GM23338 (cell line): ENCODE measurements at regions not wholly inside any gene's neighbourhood (a gene's known extent, or its start where the extent isn't known, plus 50 kb on each side); places are given as distances from the start of the nearest gene placed in this dataset.

Source experiments
- ATAC-seq: fragments of 200-7000 bp; cut with Tn5 transposase; 3 replicates; pipeline ENCODE4 v1.9.1; 2020
- DNase-seq: peaks from one replicate; pipeline ENCODE4 v3.0.0-alpha.2; 2015; ENCODE audit warnings: low spot score
- H2AFZ ChIP-seq: fragments of 200-600 bp; sonication (generic); 2 replicates; pipeline ENCODE4 v1.8.0; 2016; ENCODE audit warnings: antibody characterized with exemption, mild to moderate bottlenecking, moderate library complexity
- H3F3A ChIP-seq: fragments of 200-600 bp; sonication (generic); replicated peaks from 2 replicates; pipeline ENCODE4 v1.8.0; 2017; ENCODE audit warnings: antibody characterized with exemption, mixed run types, low read depth
- H3K27ac ChIP-seq: fragments of 200-600 bp; sonication (generic); 2 replicates; pipeline ENCODE4 v1.6.1; 2016; ENCODE audit warnings: low read depth
- H3K27me3 ChIP-seq: fragments of 200-600 bp; sonication (generic); 2 replicates; pipeline ENCODE4 v1.8.0; 2016; ENCODE audit warnings: mild to moderate bottlenecking, mixed run types, moderate library complexity; ENCODE audit not compliant: insufficient read depth
- H3K36me3 ChIP-seq: fragments of 200-600 bp; sonication (generic); 2 replicates; pipeline ENCODE4 v1.8.0; 2016; ENCODE audit warnings: mild to moderate bottlenecking; ENCODE audit not compliant: insufficient read depth
- H3K4me1 ChIP-seq: fragments of 200-600 bp; sonication (generic); 2 replicates; pipeline ENCODE4 v1.8.0; 2016; ENCODE audit warnings: mild to moderate bottlenecking, moderate library complexity; ENCODE audit not compliant: insufficient read depth
- H3K4me2 ChIP-seq: fragments of 200-600 bp; sonication (generic); 2 replicates; pipeline ENCODE4 v1.7.1; 2017; ENCODE audit warnings: mixed run types
- H3K4me3 ChIP-seq: fragments of 200-600 bp; sonication (generic); 2 replicates; pipeline ENCODE4 v1.6.1; 2016; ENCODE audit warnings: mixed run types
- H3K79me2 ChIP-seq: fragments of 200-600 bp; sonication (generic); replicated peaks from 2 replicates; pipeline ENCODE4 v1.8.0; 2017; ENCODE audit warnings: mild to moderate bottlenecking; ENCODE audit not compliant: insufficient read depth
- H3K9me2 ChIP-seq: fragments of 200-600 bp; sonication (generic); 2 replicates; pipeline ENCODE4 v1.8.0; 2017; ENCODE audit not compliant: insufficient read depth
- H4K20me1 ChIP-seq: fragments of 200-600 bp; sonication (generic); replicated peaks from 2 replicates; pipeline ENCODE4 v1.8.0; 2017; ENCODE audit warnings: mild to moderate bottlenecking; ENCODE audit not compliant: insufficient read depth
- H3K27ac Mint-ChIP-seq: 2 replicates; pipeline ENCODE4 v1.8.0; 2020; ENCODE audit warnings: inconsistent platforms, mild to moderate bottlenecking, moderate library complexity, mixed read lengths
- H3K27me3 Mint-ChIP-seq: 3 replicates; pipeline ENCODE4 v1.8.0; 2022; ENCODE audit warnings: low read depth, mild to moderate bottlenecking, moderate library complexity, mixed read lengths, inconsistent platforms; ENCODE audit not compliant: insufficient read depth, poor library complexity
- H3K36me3 Mint-ChIP-seq: 3 replicates; pipeline ENCODE4 v1.8.0; 2021; ENCODE audit warnings: low read depth, mild to moderate bottlenecking, inconsistent platforms, moderate library complexity, mixed read lengths
- H3K4me1 Mint-ChIP-seq: 3 replicates; pipeline ENCODE4 v1.8.0; 2020; ENCODE audit warnings: mild to moderate bottlenecking, inconsistent platforms, mixed read lengths
- H3K4me3 Mint-ChIP-seq: 3 replicates; pipeline ENCODE4 v1.8.0; 2021; ENCODE audit warnings: moderate library complexity, mild to moderate bottlenecking, inconsistent platforms, mixed read lengths
- H3K9me3 Mint-ChIP-seq: 3 replicates; pipeline ENCODE4 v1.8.0; 2020; ENCODE audit warnings: moderate library complexity, mild to moderate bottlenecking, inconsistent platforms, mixed read lengths
- CREB1 ChIP-seq: fragments of 250-450 bp; sonication (Bioruptor Pico); IDR thresholded peaks from 2 replicates; pipeline ENCODE4 v1.5.0; 2020; ENCODE audit warnings: low read depth, mild to moderate bottlenecking, moderate library complexity
- EZH2 ChIP-seq: fragments of 200-600 bp; sonication (generic); IDR thresholded peaks from one replicate; pipeline ENCODE4 v1.8.0; 2017; ENCODE audit warnings: antibody characterized with exemption, mild to moderate bottlenecking, low read depth; ENCODE audit not compliant: unreplicated experiment
- EZH2phosphoT487 ChIP-seq: fragments of 200-600 bp; sonication (generic); IDR thresholded peaks from one replicate; pipeline ENCODE4 v1.8.1; 2018; ENCODE audit warnings: antibody characterized with exemption; ENCODE audit not compliant: unreplicated experiment
- STAT1 ChIP-seq: IDR thresholded peaks from one replicate; pipeline ENCODE4 v1.6.1; 2016; ENCODE audit warnings: antibody characterized with exemption; ENCODE audit not compliant: unreplicated experiment
- ZNF462 ChIP-seq: fragments of 250-450 bp; sonication (Bioruptor Pico); IDR thresholded peaks from 2 replicates; pipeline ENCODE4 v1.5.0; 2020; ENCODE audit warnings: mild to moderate bottlenecking, moderate library complexity
- TF ChIP-seq, protein P1 (sequence below): IDR thresholded peaks from one replicate; pipeline ENCODE4 v1.6.1; 2018; ENCODE audit warnings: antibody characterized with exemption; ENCODE audit not compliant: unreplicated experiment
- TF ChIP-seq, protein P2 (sequence below), 2 experiments: fragments of 200-600 bp in 1 of 2; sonication (generic) in 1 of 2; conservative IDR thresholded peaks; 2 replicates each; pipeline versions ENCODE4 v1.5.1 to v1.6.1; 2016 to 2017; ENCODE audit warnings: antibody characterized with exemption in 2 of 2, low read depth in 2 of 2, mild to moderate bottlenecking in 2 of 2, moderate library complexity in 1 of 2

GRCh38 chr10:43971306-43971705 is 322.6 kb upstream of the ZNF32 start (continued):
- TF ChIP-seq ZNF462 (CRISPR knock-in tag) (no peak), CREB1 (CRISPR knock-in tag) (no peak), EZH2phosphoT487 (no peak), EZH2 (no peak), STAT1 (no peak)
- TF ChIP-seq, protein P1, sequence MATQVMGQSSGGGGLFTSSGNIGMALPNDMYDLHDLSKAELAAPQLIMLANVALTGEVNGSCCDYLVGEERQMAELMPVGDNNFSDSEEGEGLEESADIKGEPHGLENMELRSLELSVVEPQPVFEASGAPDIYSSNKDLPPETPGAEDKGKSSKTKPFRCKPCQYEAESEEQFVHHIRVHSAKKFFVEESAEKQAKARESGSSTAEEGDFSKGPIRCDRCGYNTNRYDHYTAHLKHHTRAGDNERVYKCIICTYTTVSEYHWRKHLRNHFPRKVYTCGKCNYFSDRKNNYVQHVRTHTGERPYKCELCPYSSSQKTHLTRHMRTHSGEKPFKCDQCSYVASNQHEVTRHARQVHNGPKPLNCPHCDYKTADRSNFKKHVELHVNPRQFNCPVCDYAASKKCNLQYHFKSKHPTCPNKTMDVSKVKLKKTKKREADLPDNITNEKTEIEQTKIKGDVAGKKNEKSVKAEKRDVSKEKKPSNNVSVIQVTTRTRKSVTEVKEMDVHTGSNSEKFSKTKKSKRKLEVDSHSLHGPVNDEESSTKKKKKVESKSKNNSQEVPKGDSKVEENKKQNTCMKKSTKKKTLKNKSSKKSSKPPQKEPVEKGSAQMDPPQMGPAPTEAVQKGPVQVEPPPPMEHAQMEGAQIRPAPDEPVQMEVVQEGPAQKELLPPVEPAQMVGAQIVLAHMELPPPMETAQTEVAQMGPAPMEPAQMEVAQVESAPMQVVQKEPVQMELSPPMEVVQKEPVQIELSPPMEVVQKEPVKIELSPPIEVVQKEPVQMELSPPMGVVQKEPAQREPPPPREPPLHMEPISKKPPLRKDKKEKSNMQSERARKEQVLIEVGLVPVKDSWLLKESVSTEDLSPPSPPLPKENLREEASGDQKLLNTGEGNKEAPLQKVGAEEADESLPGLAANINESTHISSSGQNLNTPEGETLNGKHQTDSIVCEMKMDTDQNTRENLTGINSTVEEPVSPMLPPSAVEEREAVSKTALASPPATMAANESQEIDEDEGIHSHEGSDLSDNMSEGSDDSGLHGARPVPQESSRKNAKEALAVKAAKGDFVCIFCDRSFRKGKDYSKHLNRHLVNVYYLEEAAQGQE: no peak

GRCh38 chr10:43970717-43971116 is 322.0 kb upstream of the ZNF32 start:
- Histone ChIP-seq H4K20me1 (no peaks in the 10 kb centered on the region), H3K27ac (no peak overlapping the region), H3K27me3 (no peaks in the 10 kb centered on the region), H2AFZ (no peak overlapping the region), H3K4me2 (no peak overlapping the region), H3K4me1 (no peaks in the 10 kb centered on the region), H3K36me3 (no peaks in the 10 kb centered on the region), H3K9me2 (0 out of 2 replicates have a peak, but pooled peaks cover 3% of the 10 kb centered on the region), H3K4me3 (no peak overlapping the region), H3F3A (no peaks in the 10 kb centered on the region), H3K79me2 (no peaks in the 10 kb centered on the region)
- Mint-ChIP-seq H3K9me3 (no peaks in the 10 kb centered on the region; the same call in 1 of the 3 replicates), H3K4me1 (no peaks in the 10 kb centered on the region), H3K27me3 (peaks cover 2% of the 10 kb centered on the region), H3K4me3 (no peak overlapping the region), H3K36me3 (no peaks in the 10 kb centered on the region), H3K27ac (no peak overlapping the region)
- TF ChIP-seq EZH2phosphoT487 (no peak), CREB1 (CRISPR knock-in tag) (no peak)
- TF ChIP-seq, protein P2, sequence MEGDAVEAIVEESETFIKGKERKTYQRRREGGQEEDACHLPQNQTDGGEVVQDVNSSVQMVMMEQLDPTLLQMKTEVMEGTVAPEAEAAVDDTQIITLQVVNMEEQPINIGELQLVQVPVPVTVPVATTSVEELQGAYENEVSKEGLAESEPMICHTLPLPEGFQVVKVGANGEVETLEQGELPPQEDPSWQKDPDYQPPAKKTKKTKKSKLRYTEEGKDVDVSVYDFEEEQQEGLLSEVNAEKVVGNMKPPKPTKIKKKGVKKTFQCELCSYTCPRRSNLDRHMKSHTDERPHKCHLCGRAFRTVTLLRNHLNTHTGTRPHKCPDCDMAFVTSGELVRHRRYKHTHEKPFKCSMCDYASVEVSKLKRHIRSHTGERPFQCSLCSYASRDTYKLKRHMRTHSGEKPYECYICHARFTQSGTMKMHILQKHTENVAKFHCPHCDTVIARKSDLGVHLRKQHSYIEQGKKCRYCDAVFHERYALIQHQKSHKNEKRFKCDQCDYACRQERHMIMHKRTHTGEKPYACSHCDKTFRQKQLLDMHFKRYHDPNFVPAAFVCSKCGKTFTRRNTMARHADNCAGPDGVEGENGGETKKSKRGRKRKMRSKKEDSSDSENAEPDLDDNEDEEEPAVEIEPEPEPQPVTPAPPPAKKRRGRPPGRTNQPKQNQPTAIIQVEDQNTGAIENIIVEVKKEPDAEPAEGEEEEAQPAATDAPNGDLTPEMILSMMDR (conservative IDR thresholded peaks at IDR 0.05; ENCODE audit: low read depth in 2 of 2): no peak
- DNase-seq (no peak), ATAC-seq (no peak)
